Fibroblast of the aortic adventitia (primary cell): ENCODE measurements at regions not wholly inside any gene's neighbourhood (a gene's known extent, or its start where the extent isn't known, plus 50 kb on each side); places are given as distances from the start of the nearest gene placed in this dataset.

ENCODE experiments used
- DNase-seq: peaks from one replicate; pipeline ENCODE4 v3.0.0-alpha.2; 2010; ENCODE audit warnings: low read depth
- H3K4me3 ChIP-seq: 2 replicates; pipeline ENCODE4 v1.5.1; 2011; ENCODE audit warnings: low read depth, mild to moderate bottlenecking, control low read depth, low read length, moderate library complexity
- CTCF ChIP-seq: IDR thresholded peaks from 2 replicates; pipeline ENCODE4 v1.5.1; 2011; ENCODE audit warnings: mild to moderate bottlenecking, low read length, control low read depth, inconsistent platforms; ENCODE audit not compliant: insufficient read depth

- no peak overlapping the region for H3K4me3 ChIP-seq
- no peak for TF ChIP-seq CTCF
- no peak for DNase-seq
These were observed 109.8 kb upstream of the SLC6A11 start for GRCh38 chr3:10706156-10706739.

GRCh38 chr3:10706740-10707399 lies 109.2 kb upstream of the SLC6A11 start:
- TF ChIP-seq CTCF = no peak
- DNase-seq = no peak
- no peak overlapping the region for H3K4me3 ChIP-seq

- no peak overlapping the region for H3K4me3 ChIP-seq
- DNase-seq = no peak
- no peak for TF ChIP-seq CTCF
These were observed 108.4 kb upstream of the SLC6A11 start for GRCh38 chr3:10707400-10708215.

GRCh38 chr3:10708216-10708893 lies 107.7 kb upstream of the SLC6A11 start:
- TF ChIP-seq CTCF = no peak
- no peak for DNase-seq
- H3K4me3 ChIP-seq = no peak overlapping the region

GRCh38 chr3:10709110-10709781 lies 106.8 kb upstream of the SLC6A11 start:
- H3K4me3 ChIP-seq = no peak overlapping the region
- TF ChIP-seq CTCF = no peak
- no peak for DNase-seq

GRCh38 chr3:10712121-10712520 lies 103.9 kb upstream of the SLC6A11 start:
- DNase-seq = no peak
- no peak overlapping the region for H3K4me3 ChIP-seq
- TF ChIP-seq CTCF = no peak
